SK-N-SH (cell line): ENCODE measurements at regions not wholly inside any gene's neighbourhood (a gene's known extent, or its start where the extent isn't known, plus 50 kb on each side); places are given as distances from the start of the nearest gene placed in this dataset.

Experiments used
- CTCF ChIA-PET: fragments of 300-600, 350-600 bp; formaldehyde crosslinking; extraction: SDS; loops from one replicate; lab custom pipeline; 2021; lab: Yijun Ruan, JAX
- POLR2A ChIA-PET: fragments of 350-600 bp; sonication (Branson Sonifier 250); formaldehyde crosslinking; extraction: SDS; loops from one replicate; lab custom pipeline; 2020; ENCODE audit warnings: antibody characterized with exemption, inconsistent platforms; lab: Yijun Ruan, JAX
- DNase-seq: peaks from one replicate; pipeline ENCODE4 v3.0.0; 2012
- H2AFZ ChIP-seq: fragments of 200-600 bp; sonication (generic); 2 replicates; pipeline ENCODE4 v1.8.1; 2016; ENCODE audit warnings: antibody characterized with exemption, mild to moderate bottlenecking, low read depth
- H3F3A ChIP-seq: fragments of 200-600 bp; sonication (generic); replicated peaks from 2 replicates; pipeline ENCODE3; 2016; ENCODE audit warnings: antibody characterized with exemption, mild to moderate bottlenecking; ENCODE audit not compliant: insufficient read depth
- H3K27ac ChIP-seq, 2 experiments: fragments of 200-500 bp in 1 of 2; fragments of 200-600 bp in 1 of 2; sonication (Bioruptor generic) in 1 of 2; sonication (generic), shearing (Covaris generic) in 1 of 2; 2 replicates each; pipeline versions ENCODE4 v1.5.1 to v1.6.1; 2014 to 2016; ENCODE audit warnings: low read depth in 2 of 2, inconsistent platforms in 1 of 2, low read length in 1 of 2, mild to moderate bottlenecking in 1 of 2, mixed read lengths in 1 of 2
- H3K27me3 ChIP-seq: fragments of 200-600 bp; sonication (generic), shearing (Covaris generic); 2 replicates; pipeline ENCODE4 v1.6.1; 2016; ENCODE audit warnings: mixed run types; ENCODE audit not compliant: insufficient read depth
- H3K36me3 ChIP-seq, 2 experiments: fragments of 200-500 bp in 1 of 2; fragments of 200-600 bp in 1 of 2; sonication (Bioruptor generic) in 1 of 2; sonication (generic) in 1 of 2; replicated peaks in 1 of 2; 2 replicates each; pipeline versions ENCODE3 to v1.5.1; 2014 to 2016; ENCODE audit warnings: low read length in 1 of 2, mild to moderate bottlenecking in 1 of 2; ENCODE audit not compliant: insufficient read depth in 2 of 2, control insufficient read depth in 1 of 2
- H3K4me1 ChIP-seq, 2 experiments: fragments of 200-500 bp in 1 of 2; fragments of 200-600 bp in 1 of 2; sonication (Bioruptor generic) in 1 of 2; sonication (generic), shearing (Covaris generic) in 1 of 2; 2 replicates each; pipeline versions ENCODE4 v1.5.1 to v1.6.1; 2014 to 2016; ENCODE audit warnings: low read depth in 1 of 2, low read length in 1 of 2, mixed run types in 1 of 2; ENCODE audit not compliant: insufficient read depth in 2 of 2, control insufficient read depth in 1 of 2
- H3K4me2 ChIP-seq: fragments of 200-600 bp; sonication (generic), shearing (Covaris generic); 2 replicates; pipeline ENCODE4 v1.6.1; 2017; ENCODE audit warnings: mixed run types
- H3K4me3 ChIP-seq, 2 experiments: fragments of 200-500 bp in 1 of 2; fragments of 200-600 bp in 1 of 2; sonication (Bioruptor generic) in 1 of 2; sonication (generic), shearing (Covaris generic) in 1 of 2; 2 replicates each; pipeline versions ENCODE4 v1.5.1 to v1.8.1; 2014 to 2016; ENCODE audit warnings: low read depth in 2 of 2, inconsistent platforms in 1 of 2, low read length in 1 of 2, mild to moderate bottlenecking in 1 of 2, mixed read lengths in 1 of 2, moderate library complexity in 1 of 2
- H3K79me2 ChIP-seq: fragments of 200-600 bp; sonication (generic); 2 replicates; pipeline ENCODE4 v1.8.1; 2017; ENCODE audit warnings: mild to moderate bottlenecking; ENCODE audit not compliant: insufficient read depth
- H3K9ac ChIP-seq: fragments of 200-600 bp; sonication (generic); 2 replicates; pipeline ENCODE4 v1.6.1; 2017; ENCODE audit warnings: mixed run types
- H3K9me2 ChIP-seq: fragments of 200-600 bp; sonication (generic); 2 replicates; pipeline ENCODE4 v1.6.1; 2017; ENCODE audit warnings: mixed run types
- H3K9me3 ChIP-seq: fragments of 200-600 bp; sonication (generic); 2 replicates; pipeline ENCODE4 v1.6.1; 2017; ENCODE audit warnings: mixed run types, mild to moderate bottlenecking, moderate library complexity
- H4K20me1 ChIP-seq: fragments of 200-600 bp; sonication (generic); 2 replicates; pipeline ENCODE4 v1.6.1; 2017; ENCODE audit warnings: mild to moderate bottlenecking, mixed run types; ENCODE audit not compliant: insufficient read depth
- EP300 ChIP-seq, 2 experiments: IDR thresholded peaks; 2 replicates each; pipeline versions ENCODE4 v1.4.0 to v1.6.1; 2012; ENCODE audit warnings: borderline replicate concordance in 1 of 2, low read depth in 1 of 2, low read length in 1 of 2
- EZH2phosphoT487 ChIP-seq: fragments of 200-600 bp; sonication (generic); IDR thresholded peaks from 2 replicates; pipeline ENCODE4 v1.6.1; 2017; ENCODE audit warnings: low read depth, mixed run types, mild to moderate bottlenecking, antibody characterized with exemption, moderate library complexity, borderline replicate concordance
- FOXJ3 ChIP-seq: sonication (generic); formaldehyde crosslinking; IDR thresholded peaks from 2 replicates; pipeline ENCODE4 v1.5.1; 2020; ENCODE audit warnings: mild to moderate bottlenecking, missing genetic modification reagents
- FOXM1 ChIP-seq: IDR thresholded peaks from 2 replicates; pipeline ENCODE4 v1.4.0; 2012; ENCODE audit warnings: low read depth, mild to moderate bottlenecking
- JUND ChIP-seq: IDR thresholded peaks from 2 replicates; pipeline ENCODE4 v1.4.0; 2012
- MEF2A ChIP-seq: IDR thresholded peaks from 2 replicates; pipeline ENCODE4 v1.4.0; 2012; ENCODE audit warnings: low read depth, borderline replicate concordance
- MXI1 ChIP-seq: IDR thresholded peaks from 2 replicates; pipeline ENCODE4 v1.6.1; 2012; ENCODE audit warnings: mild to moderate bottlenecking, low read depth, low read length, improper control_type of control experiment
- NRF1 ChIP-seq: IDR thresholded peaks from 2 replicates; pipeline ENCODE4 v1.6.1; 2012; ENCODE audit warnings: low read depth, mild to moderate bottlenecking, low read length
- POLR2AphosphoS5 ChIP-seq: IDR thresholded peaks from 2 replicates; pipeline ENCODE4 v1.6.1; 2012; ENCODE audit warnings: low read depth, low read length
- RAD21 ChIP-seq: IDR thresholded peaks from 2 replicates; pipeline ENCODE4 v1.6.1; 2012; ENCODE audit warnings: mild to moderate bottlenecking, low read length
- RCOR1 ChIP-seq: fragments of 150-350 bp; IDR thresholded peaks from 2 replicates; pipeline ENCODE4 v1.6.1; 2017; ENCODE audit warnings: antibody characterized with exemption, low read length
- RFX5 ChIP-seq: IDR thresholded peaks from 2 replicates; pipeline ENCODE4 v1.6.1; 2012; ENCODE audit warnings: mild to moderate bottlenecking, improper control_type of control experiment, low read length
- RXRA ChIP-seq: IDR thresholded peaks from 2 replicates; pipeline ENCODE4 v1.4.0; 2012; ENCODE audit warnings: low read depth, mild to moderate bottlenecking, borderline replicate concordance
- SIN3A ChIP-seq: IDR thresholded peaks from 2 replicates; pipeline ENCODE4 v1.6.1; 2012; ENCODE audit warnings: low read depth, mild to moderate bottlenecking, low read length, moderate library complexity, borderline replicate concordance
- SMC3 ChIP-seq: IDR thresholded peaks from 2 replicates; pipeline ENCODE4 v1.6.1; 2012; ENCODE audit warnings: low read depth, low read length, improper control_type of control experiment
- TEAD4 ChIP-seq: IDR thresholded peaks from 2 replicates; pipeline ENCODE4 v1.4.0; 2012; ENCODE audit warnings: mild to moderate bottlenecking, borderline replicate concordance; ENCODE audit not compliant: insufficient read depth
- WGBS: methylation state at CpG from one replicate; pipeline ENCODE4 v1.1.6; 2017; ENCODE audit warnings: low lambda C conversion rate; 5-methylcytosine and 5-hydroxymethylcytosine counted together
- TF ChIP-seq, protein P1 (sequence below): IDR thresholded peaks from 2 replicates; pipeline ENCODE4 v1.4.0; 2012; ENCODE audit warnings: low read depth
- TF ChIP-seq, protein P2 (sequence below): fragments of 150-350 bp; IDR thresholded peaks from 2 replicates; pipeline ENCODE4 v1.6.1; 2016; ENCODE audit warnings: mild to moderate bottlenecking, low read depth, low read length
- TF ChIP-seq, protein P3 (sequence below): fragments of 200-600 bp; sonication (generic); IDR thresholded peaks from 2 replicates; pipeline ENCODE4 v1.6.1; 2017; ENCODE audit warnings: antibody characterized with exemption, mild to moderate bottlenecking, moderate library complexity

DNA sequence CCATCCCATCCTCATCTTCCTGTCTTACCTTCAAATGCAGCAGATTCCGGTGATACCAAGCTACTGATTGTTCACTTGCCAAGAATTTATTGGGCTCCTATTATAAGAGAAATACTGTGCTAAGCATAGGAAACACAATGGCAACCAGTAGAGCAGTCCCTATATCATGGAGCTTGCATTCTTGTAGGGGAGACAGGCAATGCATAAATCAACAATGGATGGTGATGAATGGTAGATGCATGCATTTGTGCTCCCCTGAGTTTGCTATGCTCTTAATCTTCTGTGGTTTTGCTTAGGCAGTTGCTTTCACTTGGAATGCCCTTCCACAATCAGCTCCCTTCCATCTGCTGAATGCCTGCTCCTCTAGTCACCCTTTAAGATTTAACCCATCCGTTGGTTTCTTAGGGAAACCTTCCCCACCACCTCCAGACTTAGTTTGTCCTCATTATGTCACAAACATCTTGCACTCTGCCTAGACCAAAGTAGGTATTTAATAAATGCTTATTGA lies 200.2 kb upstream of the TOX3 start:
- H3K27ac ChIP-seq = no peak overlapping the region
- H4K20me1 ChIP-seq = no peaks in the 10 kb centered on the region
- H3K9ac ChIP-seq = no peak overlapping the region
- 8% methylated on average over 2 of the region's 2 CpGs for WGBS
- H3K36me3 ChIP-seq = no peaks in the 10 kb centered on the region
- no peaks in the 10 kb centered on the region for H3F3A ChIP-seq
- POLR2A ChIA-PET = no interaction called here
- no peaks in the 10 kb centered on the region for H3K9me3 ChIP-seq
- no peaks in the 10 kb centered on the region for H3K4me1 ChIP-seq
- CTCF ChIA-PET = no interaction called here
- no peaks in the 10 kb centered on the region for H3K9me2 ChIP-seq
- no peaks in the 10 kb centered on the region for H3K27me3 ChIP-seq
- DNase-seq = no peak
- no peak overlapping the region for H3K4me3 ChIP-seq
- no peak overlapping the region for H2AFZ ChIP-seq
- H3K4me2 ChIP-seq = no peak overlapping the region
- no peaks in the 10 kb centered on the region for H3K79me2 ChIP-seq
- TF ChIP-seq NRF1 (no peak), FOXM1 (no peak), MXI1 (no peak), SMC3 (no peak), RXRA (no peak), POLR2AphosphoS5 (no peak), SIN3A (no peak), EZH2phosphoT487 (no peak), MEF2A (no peak), JUND (no peak), EP300 (IDR thresholded peaks at IDR 0.05; ENCODE audit: borderline replicate concordance in 1 of 2, low read depth in 1 of 2, low read length in 1 of 2) (no peak), FOXJ3 (CRISPR knock-in tag) (no peak), RCOR1 (no peak), RAD21 (no peak), RFX5 (no peak), TEAD4 (no peak)
- TF ChIP-seq, protein P1, sequence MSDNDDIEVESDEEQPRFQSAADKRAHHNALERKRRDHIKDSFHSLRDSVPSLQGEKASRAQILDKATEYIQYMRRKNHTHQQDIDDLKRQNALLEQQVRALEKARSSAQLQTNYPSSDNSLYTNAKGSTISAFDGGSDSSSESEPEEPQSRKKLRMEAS = no peak
- TF ChIP-seq, protein P2, sequence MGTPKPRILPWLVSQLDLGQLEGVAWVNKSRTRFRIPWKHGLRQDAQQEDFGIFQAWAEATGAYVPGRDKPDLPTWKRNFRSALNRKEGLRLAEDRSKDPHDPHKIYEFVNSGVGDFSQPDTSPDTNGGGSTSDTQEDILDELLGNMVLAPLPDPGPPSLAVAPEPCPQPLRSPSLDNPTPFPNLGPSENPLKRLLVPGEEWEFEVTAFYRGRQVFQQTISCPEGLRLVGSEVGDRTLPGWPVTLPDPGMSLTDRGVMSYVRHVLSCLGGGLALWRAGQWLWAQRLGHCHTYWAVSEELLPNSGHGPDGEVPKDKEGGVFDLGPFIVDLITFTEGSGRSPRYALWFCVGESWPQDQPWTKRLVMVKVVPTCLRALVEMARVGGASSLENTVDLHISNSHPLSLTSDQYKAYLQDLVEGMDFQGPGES = no peak
- TF ChIP-seq, protein P3, sequence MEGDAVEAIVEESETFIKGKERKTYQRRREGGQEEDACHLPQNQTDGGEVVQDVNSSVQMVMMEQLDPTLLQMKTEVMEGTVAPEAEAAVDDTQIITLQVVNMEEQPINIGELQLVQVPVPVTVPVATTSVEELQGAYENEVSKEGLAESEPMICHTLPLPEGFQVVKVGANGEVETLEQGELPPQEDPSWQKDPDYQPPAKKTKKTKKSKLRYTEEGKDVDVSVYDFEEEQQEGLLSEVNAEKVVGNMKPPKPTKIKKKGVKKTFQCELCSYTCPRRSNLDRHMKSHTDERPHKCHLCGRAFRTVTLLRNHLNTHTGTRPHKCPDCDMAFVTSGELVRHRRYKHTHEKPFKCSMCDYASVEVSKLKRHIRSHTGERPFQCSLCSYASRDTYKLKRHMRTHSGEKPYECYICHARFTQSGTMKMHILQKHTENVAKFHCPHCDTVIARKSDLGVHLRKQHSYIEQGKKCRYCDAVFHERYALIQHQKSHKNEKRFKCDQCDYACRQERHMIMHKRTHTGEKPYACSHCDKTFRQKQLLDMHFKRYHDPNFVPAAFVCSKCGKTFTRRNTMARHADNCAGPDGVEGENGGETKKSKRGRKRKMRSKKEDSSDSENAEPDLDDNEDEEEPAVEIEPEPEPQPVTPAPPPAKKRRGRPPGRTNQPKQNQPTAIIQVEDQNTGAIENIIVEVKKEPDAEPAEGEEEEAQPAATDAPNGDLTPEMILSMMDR = no peak
